MM.1S (cell line): ENCODE measurements at regions not wholly inside any gene's neighbourhood (a gene's known extent, or its start where the extent isn't known, plus 50 kb on each side); places are given as distances from the start of the nearest gene placed in this dataset.

Experiments used
- CTCF ChIP-seq: fragments of 300-600 bp; sonication (generic); IDR thresholded peaks from 2 replicates; pipeline ENCODE4 v1.5.1; 2016; ENCODE audit warnings: antibody characterized with exemption, low read length, mixed read lengths
- EZH2 ChIP-seq: fragments of 300-600 bp; sonication (generic); optimal IDR thresholded peaks from 2 replicates; pipeline ENCODE3; 2017; ENCODE audit warnings: low read depth, mild to moderate bottlenecking, antibody characterized with exemption, low read length, mixed read lengths
- EZH2phosphoT487 ChIP-seq: fragments of 300-600 bp; sonication (generic); IDR thresholded peaks from 2 replicates; pipeline ENCODE4 v1.6.1; 2018; ENCODE audit warnings: antibody characterized with exemption, low read length

GRCh38 chr1:216894494-216894893 is 171.3 kb upstream of the ESRRG start:
- TF ChIP-seq EZH2 (no peak), CTCF (no peak), EZH2phosphoT487 (no peak)
